Ishikawa (cell line): ENCODE measurements at regions not wholly inside any gene's neighbourhood (a gene's known extent, or its start where the extent isn't known, plus 50 kb on each side); places are given as distances from the start of the nearest gene placed in this dataset.

Experiments
- CEBPB ChIP-seq: IDR thresholded peaks from 2 replicates; pipeline ENCODE4 v1.6.1; 2012
- CREB1 ChIP-seq: IDR thresholded peaks from 2 replicates; pipeline ENCODE4 v1.6.1; 2012; ENCODE audit warnings: low read depth
- EGR1 ChIP-seq: IDR thresholded peaks from 2 replicates; pipeline ENCODE4 v1.6.1; 2012
- EP300 ChIP-seq: IDR thresholded peaks from 2 replicates; pipeline ENCODE4 v1.6.1; 2012; ENCODE audit warnings: borderline replicate concordance
- FOXM1 ChIP-seq: IDR thresholded peaks from 2 replicates; pipeline ENCODE4 v1.6.1; 2012; ENCODE audit warnings: low read depth, borderline replicate concordance
- MAX ChIP-seq: IDR thresholded peaks from 2 replicates; pipeline ENCODE4 v1.6.1; 2012
- NFIC ChIP-seq: IDR thresholded peaks from 2 replicates; pipeline ENCODE4 v1.6.1; 2012
- RAD21 ChIP-seq: IDR thresholded peaks from 2 replicates; pipeline ENCODE4 v1.6.1; 2012; ENCODE audit warnings: low read depth
- TAF1 ChIP-seq: IDR thresholded peaks from 2 replicates; pipeline ENCODE4 v1.6.1; 2012; ENCODE audit warnings: low read depth, mild to moderate bottlenecking
- TCF12 ChIP-seq: IDR thresholded peaks from 2 replicates; pipeline ENCODE4 v1.6.1; 2012; ENCODE audit warnings: low read depth
- TEAD4 ChIP-seq: IDR thresholded peaks from 2 replicates; pipeline ENCODE4 v1.6.1; 2012
- YY1 ChIP-seq: IDR thresholded peaks from 2 replicates; pipeline ENCODE4 v1.6.1; 2012; ENCODE audit warnings: low read depth
- ZBTB7A ChIP-seq: IDR thresholded peaks from 2 replicates; pipeline ENCODE4 v1.6.1; 2012; ENCODE audit warnings: low read depth
- TF ChIP-seq, protein P1 (sequence below): IDR thresholded peaks from 2 replicates; pipeline ENCODE4 v1.6.1; 2012; ENCODE audit warnings: low read depth, mild to moderate bottlenecking
- TF ChIP-seq, protein P2 (sequence below): IDR thresholded peaks from 2 replicates; pipeline ENCODE4 v1.6.1; 2012

- TF ChIP-seq CREB1 (no peak), FOXM1 (no peak), NFIC (no peak), ZBTB7A (no peak), TEAD4 (no peak), TAF1 (no peak)
Observed at GRCh38 chr10:65660006-65660405, 1265.8 kb upstream of the LRRTM3 start.

DNA sequence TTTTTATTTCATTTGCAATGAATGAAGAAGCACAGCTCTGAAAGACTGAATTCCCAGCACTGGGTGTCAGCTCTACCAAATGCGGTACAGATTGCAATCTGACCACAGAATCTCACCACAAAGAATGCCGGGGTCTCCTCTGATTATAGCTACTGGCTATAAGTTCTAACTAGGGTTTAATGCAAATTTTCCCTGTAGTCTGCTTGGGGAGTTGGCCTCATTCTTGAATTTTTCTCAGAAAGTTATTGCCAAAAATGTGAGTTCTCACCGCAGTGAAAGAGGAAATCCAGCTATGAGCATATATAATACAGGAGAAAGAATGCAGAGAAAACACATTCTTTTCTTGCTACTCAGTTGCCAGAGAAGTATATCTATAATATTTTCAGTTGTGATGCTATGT lies 1255.7 kb upstream of the LRRTM3 start:
- no peak for TF ChIP-seq TAF1
- TF ChIP-seq TCF12, result no peak
- TF ChIP-seq FOXM1, result no peak
- TF ChIP-seq, protein P1, sequence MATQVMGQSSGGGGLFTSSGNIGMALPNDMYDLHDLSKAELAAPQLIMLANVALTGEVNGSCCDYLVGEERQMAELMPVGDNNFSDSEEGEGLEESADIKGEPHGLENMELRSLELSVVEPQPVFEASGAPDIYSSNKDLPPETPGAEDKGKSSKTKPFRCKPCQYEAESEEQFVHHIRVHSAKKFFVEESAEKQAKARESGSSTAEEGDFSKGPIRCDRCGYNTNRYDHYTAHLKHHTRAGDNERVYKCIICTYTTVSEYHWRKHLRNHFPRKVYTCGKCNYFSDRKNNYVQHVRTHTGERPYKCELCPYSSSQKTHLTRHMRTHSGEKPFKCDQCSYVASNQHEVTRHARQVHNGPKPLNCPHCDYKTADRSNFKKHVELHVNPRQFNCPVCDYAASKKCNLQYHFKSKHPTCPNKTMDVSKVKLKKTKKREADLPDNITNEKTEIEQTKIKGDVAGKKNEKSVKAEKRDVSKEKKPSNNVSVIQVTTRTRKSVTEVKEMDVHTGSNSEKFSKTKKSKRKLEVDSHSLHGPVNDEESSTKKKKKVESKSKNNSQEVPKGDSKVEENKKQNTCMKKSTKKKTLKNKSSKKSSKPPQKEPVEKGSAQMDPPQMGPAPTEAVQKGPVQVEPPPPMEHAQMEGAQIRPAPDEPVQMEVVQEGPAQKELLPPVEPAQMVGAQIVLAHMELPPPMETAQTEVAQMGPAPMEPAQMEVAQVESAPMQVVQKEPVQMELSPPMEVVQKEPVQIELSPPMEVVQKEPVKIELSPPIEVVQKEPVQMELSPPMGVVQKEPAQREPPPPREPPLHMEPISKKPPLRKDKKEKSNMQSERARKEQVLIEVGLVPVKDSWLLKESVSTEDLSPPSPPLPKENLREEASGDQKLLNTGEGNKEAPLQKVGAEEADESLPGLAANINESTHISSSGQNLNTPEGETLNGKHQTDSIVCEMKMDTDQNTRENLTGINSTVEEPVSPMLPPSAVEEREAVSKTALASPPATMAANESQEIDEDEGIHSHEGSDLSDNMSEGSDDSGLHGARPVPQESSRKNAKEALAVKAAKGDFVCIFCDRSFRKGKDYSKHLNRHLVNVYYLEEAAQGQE, result no peak
- no peak for TF ChIP-seq CREB1
- TF ChIP-seq, protein P2, sequence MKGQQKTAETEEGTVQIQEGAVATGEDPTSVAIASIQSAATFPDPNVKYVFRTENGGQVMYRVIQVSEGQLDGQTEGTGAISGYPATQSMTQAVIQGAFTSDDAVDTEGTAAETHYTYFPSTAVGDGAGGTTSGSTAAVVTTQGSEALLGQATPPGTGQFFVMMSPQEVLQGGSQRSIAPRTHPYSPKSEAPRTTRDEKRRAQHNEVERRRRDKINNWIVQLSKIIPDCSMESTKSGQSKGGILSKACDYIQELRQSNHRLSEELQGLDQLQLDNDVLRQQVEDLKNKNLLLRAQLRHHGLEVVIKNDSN, result no peak
- no peak for TF ChIP-seq EP300
- no peak for TF ChIP-seq RAD21
- TF ChIP-seq NFIC, result no peak
- no peak for TF ChIP-seq EGR1
- TF ChIP-seq CEBPB, result no peak
- TF ChIP-seq ZBTB7A, result no peak
- TF ChIP-seq YY1, result no peak
- TF ChIP-seq MAX, result no peak
- TF ChIP-seq TEAD4, result no peak

DNA sequence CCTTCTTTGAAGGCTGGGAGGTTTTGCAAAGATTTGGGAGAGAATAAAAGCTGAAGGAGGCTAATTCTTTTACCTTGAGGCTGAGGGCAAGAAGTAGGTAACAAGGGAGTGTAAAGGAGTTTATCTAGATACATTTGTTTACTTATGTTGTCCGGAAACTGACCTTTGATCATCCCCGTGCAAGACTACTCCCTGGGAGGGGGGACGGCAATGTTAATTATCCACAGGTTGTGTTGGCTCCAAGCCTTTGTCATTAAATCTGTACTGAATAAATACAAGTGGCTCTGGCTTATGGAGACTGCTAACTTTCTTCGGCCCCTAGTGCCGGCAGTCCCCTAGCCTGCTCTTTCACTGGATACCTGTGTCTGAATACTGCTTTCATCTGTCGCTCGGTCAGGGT lies 1250.6 kb upstream of the LRRTM3 start:
- TF ChIP-seq EP300, result no peak
- no peak for TF ChIP-seq ZBTB7A
- no peak for TF ChIP-seq RAD21
- TF ChIP-seq TCF12, result no peak
- TF ChIP-seq, protein P2, result no peak
- no peak for TF ChIP-seq EGR1

- TF ChIP-seq YY1, result no peak
- no peak for TF ChIP-seq TAF1
- no peak for TF ChIP-seq TCF12
- no peak for TF ChIP-seq RAD21
- TF ChIP-seq TEAD4, result no peak
- TF ChIP-seq, protein P2, result no peak
- TF ChIP-seq FOXM1, result no peak
- TF ChIP-seq NFIC, result no peak
- no peak for TF ChIP-seq ZBTB7A
- TF ChIP-seq CEBPB, result no peak
- no peak for TF ChIP-seq MAX
- TF ChIP-seq, protein P1, result no peak
- TF ChIP-seq EP300, result no peak
- TF ChIP-seq EGR1, result no peak
- no peak for TF ChIP-seq CREB1
Observed at GRCh38 chr10:65684896-65685295, 1240.9 kb upstream of the LRRTM3 start.

DNA sequence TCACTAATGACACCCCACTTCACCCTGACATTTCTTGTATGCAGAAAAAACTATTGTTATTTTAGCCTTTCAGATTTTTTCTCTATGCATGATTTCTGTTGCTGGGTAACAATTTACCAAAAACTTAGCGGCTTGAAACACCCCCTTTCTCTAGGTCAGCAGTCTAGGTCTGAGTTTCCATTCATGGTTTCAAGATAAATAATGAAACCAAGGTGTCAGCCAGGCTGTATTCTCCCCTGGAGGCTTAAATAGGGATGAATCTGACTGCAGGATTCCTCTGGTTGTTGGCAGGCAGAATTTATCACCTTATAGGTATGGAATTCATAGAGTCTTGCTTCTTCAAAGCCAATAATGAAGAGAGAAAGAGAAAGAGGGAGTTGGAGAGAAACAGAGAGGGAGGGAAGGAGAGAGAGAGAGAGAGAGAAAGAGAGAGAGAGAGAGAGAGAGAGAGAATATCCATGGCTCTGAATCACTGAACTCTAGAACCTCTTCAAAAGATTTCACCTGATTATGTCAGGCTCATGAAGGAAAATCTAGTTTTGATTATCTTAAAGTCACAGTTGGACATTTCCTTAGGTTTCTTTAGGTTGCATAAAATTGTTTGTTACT lies 1224.6 kb upstream of the LRRTM3 start:
- no peak for TF ChIP-seq EP300
- no peak for TF ChIP-seq ZBTB7A
- TF ChIP-seq TCF12, result no peak
- TF ChIP-seq EGR1, result no peak
- TF ChIP-seq MAX, result no peak
- TF ChIP-seq TEAD4, result no peak
- no peak for TF ChIP-seq TAF1
- TF ChIP-seq, protein P2, result no peak

DNA sequence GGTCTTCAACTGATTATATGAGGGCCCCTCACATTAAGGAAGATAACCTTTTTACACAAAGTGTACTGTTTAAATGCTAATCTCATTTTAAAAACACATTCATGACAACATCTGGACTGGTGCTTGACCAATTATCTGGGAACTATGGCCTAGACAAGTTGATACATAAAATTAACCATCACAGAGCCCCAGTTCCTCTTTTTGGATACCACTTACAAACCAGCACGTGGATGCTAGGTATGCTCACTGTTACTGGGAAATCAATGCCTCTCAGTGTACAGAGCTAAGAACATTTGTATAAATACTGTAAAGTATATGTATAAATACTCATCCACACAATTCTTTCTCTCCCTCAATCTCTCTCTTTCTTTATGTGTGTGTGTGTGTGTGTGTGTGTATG lies 1217.8 kb upstream of the LRRTM3 start:
- TF ChIP-seq TCF12 (no peak), NFIC (no peak), TAF1 (no peak)
- TF ChIP-seq, protein P2, result no peak
